Head of caudate nucleus (tissue), 42 donors: ENCODE measurements at regions not wholly inside any gene's neighbourhood (a gene's known extent, or its start where the extent isn't known, plus 50 kb on each side); places are given as distances from the start of the nearest gene placed in this dataset.
"Not testable (repeated sequence)": the region's sequence is repeated elsewhere in the genome, so short reads cannot be mapped to it uniquely, and the experiment has no call there.

Experiments used
- DNase-seq, 42 donors: peaks; one replicate each; pipeline versions ENCODE4 v3.0.0 to v3.0.0-alpha.2; 2020 to 2021; ENCODE audit warnings: mixed read lengths in 7 of 42
- intact Hi-C: fragments of 100-400 bp; cut with DNase I; formaldehyde crosslinking; loops from one replicate; pipeline ENCODE4 v1.15.0; 2022

DNA sequence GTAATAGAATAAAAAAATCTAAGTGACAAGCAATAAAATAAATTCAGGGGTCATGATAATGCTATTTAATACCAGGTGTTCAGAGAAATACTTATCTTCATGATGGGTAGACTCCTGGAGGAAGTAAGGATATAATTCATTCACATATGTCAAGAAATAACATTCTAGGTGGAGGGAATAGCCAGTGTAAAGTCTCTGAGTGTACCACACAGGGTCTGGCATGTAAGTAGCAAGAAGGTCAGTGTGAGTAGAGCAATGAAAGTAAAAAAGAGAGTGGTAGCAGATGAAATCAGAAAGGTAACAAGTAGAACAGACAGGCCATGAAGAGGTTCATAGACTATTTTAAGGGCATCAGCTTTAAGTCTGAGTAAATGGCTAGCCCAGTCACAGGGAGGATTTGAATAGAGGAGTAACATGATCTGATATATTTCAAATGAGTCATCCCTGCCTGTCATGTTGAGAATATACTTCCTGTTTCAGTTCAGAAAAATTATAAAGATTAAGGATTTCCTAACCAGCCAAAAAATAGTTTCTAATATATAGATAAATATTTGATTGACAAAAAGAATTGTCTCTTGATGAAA is 519.9 kb downstream of the C12orf50 start:
- no peak for DNase-seq
- intact Hi-C loops = no loop called here

DNA sequence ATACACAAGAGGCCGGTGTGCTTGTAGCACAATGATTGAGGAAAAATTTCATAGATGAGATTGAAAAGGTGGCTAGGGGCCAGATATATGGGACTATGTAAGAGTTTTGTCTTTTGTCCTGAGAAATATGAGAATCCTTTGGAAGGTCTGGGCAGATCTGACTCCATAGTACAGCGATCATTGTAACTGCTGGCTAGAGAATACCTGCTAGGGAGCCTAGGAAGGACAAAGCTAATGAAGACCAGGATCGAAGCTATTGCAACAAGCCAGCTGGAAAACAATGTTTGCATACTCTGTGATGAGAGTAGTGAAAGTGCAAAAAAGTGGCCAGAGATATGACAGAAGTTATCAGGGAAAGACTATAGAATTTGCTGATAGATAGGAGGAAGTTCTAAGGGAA is 537.6 kb downstream of the C12orf50 start:
- DNase-seq = no peak
- intact Hi-C loops = no loop called here

DNA sequence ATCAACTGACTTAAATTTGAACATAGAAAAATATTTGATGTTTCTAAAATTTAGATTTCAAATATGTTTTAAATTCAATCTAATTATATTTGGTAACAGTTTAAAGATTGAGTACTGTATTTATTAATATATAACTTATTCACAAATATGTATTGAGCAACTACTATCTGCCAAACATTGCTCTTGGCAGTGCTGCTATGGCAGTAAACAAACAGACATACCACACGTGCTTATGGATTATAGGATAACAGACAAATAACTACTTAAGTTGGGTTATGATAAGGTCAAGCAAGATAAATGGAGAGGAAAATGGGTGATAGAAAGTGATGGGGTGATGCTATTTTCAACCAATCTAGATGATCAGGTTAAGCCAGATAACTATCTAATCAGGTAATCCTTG is 538.1 kb downstream of the C12orf50 start:
- intact Hi-C loops = no loop called here

DNA sequence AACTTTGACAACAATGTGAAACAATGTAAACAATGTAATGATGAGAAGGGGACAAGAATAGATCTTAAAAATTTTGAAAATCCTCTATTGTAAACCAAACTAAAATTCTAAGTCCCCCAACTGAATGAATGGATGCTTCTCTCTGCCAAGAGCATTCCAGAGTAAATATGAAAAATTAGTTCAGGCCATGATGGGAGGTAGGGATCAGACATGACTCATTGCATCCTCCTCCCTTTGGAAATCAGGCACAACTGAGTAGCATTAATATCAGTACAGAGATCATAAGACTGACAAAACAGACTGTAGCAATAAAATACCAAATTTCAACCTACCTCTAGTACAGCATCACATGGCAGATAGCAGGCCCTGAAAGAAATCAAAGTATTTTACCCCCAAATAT is 559.9 kb downstream of the C12orf50 start:
- DNase-seq = peak in 1 of 42 donors; percentile 5
- intact Hi-C loops = no loop called here

More for the DNA sequence above, 538.1 kb downstream of the C12orf50 start:
- DNase-seq = no peak

DNA sequence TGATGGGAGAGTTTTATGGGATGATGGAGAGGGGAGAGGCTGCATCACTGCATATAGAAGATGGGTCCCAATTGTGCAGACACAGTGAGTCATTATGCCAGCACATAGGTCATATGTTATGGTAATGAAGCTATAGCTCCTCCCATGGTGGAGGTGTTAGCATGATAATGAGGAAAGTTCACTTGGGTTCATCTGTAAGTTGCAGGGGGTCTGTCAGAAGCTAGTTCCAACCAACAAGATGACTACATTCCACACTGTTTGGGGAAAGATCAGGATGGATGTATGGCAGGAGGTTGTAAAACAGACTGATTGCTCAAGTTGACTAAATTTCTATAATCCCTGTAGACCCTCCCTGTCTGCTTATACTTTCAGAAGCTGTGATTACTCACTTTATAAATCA is 561.3 kb downstream of the C12orf50 start:
- DNase-seq = no peak
- intact Hi-C loops = no loop called here

DNA sequence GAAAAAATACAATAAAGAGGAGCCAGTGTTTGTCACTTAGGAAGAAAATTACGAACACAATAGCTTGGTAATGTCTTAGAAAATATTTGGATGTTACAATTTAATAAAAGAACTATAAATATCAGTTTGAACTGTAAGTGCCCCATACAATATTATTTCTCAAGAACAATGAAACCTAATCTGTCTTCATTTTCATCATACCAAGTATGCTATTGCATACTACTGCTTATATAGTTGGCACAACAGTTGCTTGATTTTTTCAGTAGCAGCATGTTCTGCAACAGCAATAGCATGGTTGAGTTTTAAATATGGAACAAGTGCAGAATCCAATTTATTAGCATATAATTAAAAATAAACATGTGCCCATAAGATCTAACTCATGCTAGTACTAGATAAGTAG is 564.6 kb downstream of the C12orf50 start:
- intact Hi-C loops = no loop called here
- no peak for DNase-seq

DNA sequence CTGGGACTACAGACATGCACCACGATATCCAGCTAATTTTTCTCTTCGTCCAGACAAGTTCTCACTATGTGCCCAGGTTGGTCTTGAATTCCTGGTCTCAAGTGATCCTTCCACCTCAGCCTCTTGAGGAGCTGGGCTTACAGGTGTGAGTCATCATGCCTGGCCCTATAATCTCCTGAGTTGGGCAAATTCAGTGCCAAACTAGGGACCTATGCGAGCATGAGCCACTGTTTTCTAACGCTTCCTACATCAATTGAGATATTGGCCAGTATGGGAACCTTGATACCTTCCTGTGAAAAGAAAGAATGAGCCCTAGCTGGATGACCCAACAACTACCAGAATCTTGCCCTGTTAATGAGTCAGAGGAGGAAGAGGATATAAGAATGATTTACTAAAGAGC is 585.2 kb downstream of the C12orf50 start:
- intact Hi-C loops = no loop called here
- DNase-seq = no peak

DNA sequence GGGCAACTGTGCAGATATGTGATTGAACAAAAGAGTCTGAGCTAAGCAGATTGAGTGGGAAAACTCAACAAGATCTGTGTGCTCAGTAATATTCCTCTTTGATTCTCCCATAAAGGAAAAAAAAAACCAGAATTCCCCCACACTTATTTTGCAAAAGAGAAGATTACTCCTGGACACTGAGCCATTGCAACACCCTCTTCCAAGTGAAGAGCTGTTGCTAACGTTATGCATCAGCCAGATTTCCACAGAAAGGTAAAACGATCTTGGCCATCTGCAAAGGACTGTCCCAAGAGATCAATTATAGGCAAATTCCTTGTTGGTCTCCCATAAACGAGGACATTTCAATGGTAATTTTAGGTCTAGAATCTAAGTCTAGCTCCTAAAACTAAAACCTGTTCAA is 587.7 kb downstream of the C12orf50 start:
- no peak for DNase-seq
- intact Hi-C loops = no loop called here

DNA sequence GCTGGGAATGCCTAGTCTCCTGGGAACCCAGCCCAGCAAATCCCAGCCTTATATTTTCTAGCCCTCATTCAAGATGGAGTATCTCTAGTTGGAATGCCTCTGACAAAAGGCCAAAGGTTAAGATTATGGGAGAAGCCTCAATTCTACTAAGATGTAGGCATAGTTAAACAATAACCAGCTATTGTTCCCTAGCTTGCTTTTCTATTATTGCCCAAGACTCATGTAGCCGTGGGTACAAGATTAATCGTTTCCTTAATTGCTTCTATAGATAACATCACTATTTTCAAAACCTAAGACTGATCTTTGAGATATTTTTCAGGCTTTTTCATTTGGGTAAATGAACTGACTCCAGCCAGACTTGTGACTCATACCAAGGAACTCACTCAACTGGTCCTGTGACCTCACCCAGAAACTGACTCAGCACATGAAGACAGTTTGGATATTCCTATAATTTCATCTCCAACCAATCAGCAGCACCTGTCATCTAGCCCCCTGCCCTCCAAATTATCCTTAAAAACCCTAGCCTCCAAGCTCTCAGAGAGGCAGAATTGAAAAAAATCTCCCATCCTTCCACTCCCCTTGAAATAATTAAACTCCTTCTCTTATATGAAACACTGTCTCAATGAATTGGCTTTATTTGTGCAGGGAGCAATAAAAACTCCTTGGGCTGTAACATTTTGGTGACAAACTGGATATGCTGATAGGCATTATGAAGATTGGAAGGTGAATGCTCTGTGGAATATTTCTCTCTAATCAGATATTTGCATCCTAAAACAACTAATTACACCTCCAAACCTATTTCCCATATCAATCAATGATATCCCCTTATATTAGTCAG is 589.0 kb downstream of the C12orf50 start:
- intact Hi-C loops = no loop called here
- DNase-seq = peak in 1 of 42 donors; percentile 5

DNA sequence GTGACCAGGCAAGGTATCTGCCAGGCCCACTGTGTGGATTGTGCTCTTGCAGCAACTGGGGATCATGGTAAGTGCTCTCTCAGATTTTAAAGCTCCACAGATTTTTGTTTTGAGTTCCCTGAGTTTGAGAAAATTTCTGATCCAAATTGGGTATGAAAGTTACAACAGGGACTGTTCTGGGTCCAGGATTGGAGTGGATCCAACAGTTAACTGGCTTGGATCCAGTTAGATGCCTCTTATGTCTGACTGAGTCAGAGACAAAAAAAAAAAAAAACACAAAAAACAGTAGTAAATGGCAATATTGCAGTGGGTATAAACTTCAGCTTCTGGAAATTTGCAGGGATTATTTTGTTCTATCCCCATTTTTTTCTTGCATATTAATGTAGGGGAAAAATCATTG is 598.8 kb downstream of the C12orf50 start:
- DNase-seq = no peak
- intact Hi-C loops = no loop called here

DNA sequence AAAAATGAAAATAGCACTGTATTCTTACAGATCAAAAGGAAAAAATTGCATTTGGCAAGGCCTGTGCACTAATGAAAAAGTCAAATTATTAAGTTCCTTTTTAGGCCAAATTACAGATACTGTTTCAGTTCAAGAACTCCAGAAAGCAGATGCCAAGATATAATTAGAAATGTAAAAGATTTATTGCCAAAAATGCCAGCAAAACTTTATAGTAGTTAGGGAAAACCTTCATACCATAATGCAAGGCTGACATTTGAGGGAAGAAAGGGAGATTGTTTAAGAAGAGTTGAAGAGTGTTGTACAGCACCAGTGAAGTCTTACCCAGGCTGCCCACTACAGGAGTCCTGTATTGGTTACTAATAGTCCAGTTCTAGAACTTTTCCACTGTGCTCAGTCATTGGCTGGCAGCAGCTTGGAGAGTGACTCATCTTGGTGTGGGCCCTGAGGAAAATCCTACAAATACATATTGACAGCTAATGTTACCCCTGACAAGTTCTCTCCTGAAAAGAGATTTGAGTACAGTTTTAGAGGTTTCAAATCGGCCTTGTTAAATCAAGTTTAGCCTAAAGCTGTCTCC is 600.4 kb downstream of the C12orf50 start:
- DNase-seq = peak in 5 of 42 donors; percentile 6 to 54 (median 12)
- intact Hi-C loops = no loop called here

DNA sequence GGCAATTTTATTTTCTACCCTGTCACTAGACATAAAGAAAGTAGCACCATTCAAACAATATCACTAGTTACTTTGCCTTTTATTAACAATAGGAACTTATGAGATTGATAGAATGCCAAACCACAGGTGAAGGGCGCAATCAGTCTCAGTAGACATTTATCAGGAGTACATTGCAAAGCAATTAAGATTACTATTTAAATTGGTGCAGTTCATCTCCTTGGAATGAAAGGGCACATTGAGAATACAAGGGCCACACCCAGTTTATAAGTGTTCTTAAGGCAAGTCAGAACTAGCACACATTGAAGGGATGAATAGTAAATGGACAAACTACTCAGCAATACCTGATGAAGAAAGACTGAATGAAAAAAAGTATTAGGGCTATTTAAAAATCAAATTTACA is 601.4 kb downstream of the C12orf50 start:
- no peak for DNase-seq
- intact Hi-C loops = no loop called here

DNA sequence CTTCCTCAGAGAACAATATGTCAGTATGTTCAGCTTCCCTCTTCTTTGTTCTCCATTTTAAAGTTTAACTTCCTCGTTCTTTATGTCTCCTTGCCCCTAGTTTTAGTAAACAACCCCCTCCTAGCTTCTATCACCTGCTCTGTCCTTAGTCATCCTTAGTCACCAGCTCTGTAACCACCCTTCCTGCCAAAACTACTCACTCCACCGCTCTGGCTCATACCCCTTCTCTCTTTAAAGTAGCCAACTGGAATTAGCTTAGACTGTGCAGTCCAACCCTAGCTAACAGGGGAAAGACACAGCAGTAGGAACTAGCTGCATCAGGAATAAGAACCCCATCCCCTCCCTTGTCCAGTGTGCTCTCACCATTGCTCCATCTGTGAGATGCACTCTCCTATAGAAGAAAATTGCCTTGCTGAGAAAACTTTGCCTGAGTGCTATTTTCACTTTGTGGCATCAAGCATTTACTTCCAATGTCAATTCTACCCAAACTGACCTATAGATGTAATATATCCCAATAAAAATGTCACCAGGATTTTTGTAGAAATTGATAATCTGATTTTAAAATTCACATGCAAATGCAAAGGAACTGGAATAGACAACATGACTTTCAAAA is 603.2 kb downstream of the C12orf50 start:
- intact Hi-C loops = no loop called here
- DNase-seq = no peak

DNA sequence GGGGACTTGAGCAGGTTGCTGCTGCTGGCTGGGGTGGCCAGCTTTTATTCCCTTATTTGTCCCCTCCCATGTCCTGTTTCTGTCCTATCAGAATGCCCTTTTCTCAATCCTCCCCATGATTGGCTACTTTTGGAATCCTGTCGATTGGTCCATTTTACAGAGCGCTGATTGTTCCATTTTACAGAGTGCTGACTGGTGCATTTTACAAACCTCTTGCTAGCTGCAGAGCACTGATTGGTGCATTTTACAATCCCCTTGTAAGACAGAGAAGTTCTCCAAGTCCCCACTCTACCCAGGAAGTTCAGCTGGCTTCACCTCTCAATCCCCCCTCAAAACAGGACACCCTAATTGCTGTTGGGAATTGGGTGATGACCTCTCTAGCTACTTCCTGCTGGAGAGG is 608.0 kb downstream of the C12orf50 start:
- intact Hi-C loops = not testable (repeated sequence)

DNA sequence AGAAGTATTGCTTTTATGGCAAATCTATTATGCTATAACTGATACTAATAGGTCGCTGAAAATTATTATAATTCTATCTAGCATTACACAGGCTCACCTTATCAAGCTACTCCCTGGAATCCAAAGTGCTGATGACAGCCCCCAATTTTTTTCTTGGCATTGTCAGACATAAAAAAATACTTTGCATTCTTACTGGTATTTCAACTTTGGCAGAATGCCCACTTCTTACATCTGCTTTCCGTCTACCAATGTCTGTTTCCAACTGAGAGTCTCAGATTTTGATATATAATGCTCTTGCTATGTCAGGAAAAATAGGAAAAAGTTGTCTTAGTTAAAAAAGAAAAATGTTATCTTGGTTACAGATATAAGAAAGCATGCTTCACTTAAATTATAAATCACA is 615.4 kb downstream of the C12orf50 start:
- intact Hi-C loops = no loop called here
- no peak for DNase-seq

More for the DNA sequence above, 608.0 kb downstream of the C12orf50 start:
- DNase-seq = not testable (repeated sequence)

DNA sequence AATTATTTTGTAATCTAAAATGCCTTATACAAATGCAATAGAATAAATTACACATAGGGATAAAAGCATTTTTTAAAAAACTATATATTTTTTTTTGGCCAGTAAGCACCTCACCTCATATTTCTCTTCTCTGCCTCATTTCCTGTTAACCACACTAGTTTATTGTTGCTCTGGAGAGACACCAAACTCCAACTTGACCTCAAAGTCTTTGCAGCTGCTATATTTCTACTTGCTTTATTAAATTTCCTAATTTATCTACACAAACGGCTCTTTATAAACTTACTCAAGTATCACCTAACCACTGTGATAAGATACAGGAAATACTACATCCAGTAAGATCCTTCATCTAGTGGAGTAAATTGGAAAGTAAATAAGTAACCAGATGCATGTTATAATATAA is 622.3 kb downstream of the C12orf50 start:
- intact Hi-C loops = no loop called here

DNA sequence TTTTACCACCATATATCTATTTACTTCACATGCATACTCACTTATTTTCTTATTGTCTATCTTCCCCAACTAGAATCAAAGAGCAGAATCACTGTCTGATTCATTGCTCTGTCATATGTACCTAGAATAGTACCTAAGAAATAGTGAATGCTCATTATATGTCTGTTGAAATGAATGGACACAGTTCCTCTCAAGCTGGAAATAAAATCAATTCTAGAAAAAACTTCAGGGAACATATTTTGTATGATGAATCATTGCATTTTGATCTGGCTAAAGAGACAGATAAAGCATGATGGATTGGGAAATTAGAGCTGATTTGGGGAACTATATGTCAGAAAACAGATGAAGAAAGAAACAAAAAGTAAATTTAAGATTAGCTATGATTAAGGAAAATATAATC is 623.3 kb downstream of the C12orf50 start:
- no peak for DNase-seq
- intact Hi-C loops = no loop called here

More for the DNA sequence above, 622.3 kb downstream of the C12orf50 start:
- no peak for DNase-seq

DNA sequence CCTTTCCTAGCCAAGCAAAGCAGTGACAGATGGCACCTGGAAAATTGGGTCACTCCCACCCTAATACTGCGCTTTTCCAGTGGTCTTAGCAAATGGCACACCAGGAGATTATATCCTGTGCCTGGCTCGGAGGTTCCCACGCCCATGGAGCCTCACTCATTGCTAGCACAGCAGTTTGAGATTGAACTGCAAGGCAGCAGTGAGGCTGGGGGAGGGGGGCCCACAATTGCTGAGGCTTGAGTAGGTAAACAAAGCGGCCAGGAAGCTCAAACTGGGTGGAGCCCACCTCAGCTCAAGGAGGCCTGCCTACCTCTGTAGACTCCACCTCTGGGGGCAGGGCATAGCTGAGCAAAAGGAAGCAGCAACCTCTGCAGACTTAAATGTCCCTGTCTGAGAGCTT is 635.0 kb downstream of the C12orf50 start:
- intact Hi-C loops, DNase-seq: not testable (repeated sequence)

DNA sequence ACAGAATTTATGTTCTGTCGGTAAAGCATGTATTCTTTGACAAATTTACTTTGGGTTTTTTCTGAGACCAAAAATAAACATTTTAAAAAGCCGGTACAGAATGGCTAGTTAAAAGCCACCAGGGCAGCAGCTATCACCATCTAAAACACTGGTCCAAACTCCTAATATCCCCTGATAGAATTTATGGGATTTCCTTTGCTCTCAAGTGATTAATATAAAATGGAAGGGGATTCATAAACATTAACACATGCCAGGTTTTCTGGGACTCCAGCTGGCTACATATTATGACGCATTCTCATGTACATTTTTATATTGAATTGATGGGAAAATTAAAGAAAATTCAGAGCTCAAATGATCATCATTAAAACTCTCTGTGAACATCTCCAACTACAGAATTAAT is 640.8 kb downstream of the C12orf50 start:
- DNase-seq = no peak
- intact Hi-C loops = no loop called here

DNA sequence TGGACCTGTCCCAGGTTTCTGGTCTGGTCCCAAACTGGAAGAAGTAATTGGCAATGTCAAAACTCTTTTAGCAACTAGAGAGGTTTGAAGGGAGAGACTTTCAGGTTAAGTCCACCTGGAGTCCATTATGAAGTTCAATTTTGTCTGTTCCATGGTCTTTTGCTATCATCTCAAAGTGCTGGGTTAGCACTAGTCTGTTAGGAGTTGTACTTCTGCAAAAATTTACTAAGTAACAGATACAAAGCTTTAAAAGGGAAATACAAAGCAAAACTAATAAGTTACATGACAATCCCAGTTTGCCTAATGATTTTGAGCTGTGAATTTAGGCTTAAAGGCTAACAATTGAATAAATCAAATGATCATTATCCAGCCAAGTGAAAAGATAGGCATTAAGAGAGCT is 643.9 kb downstream of the C12orf50 start:
- intact Hi-C loops = no loop called here
- DNase-seq = no peak
